ENCODE measurements at regions not wholly inside any gene's neighbourhood (a gene's known extent, or its start where the extent isn't known, plus 50 kb on each side); places are given as distances from the start of the nearest gene placed in this dataset.
"Not testable (repeated sequence)": the region's sequence is repeated elsewhere in the genome, so short reads cannot be mapped to it uniquely, and the experiment has no call there.

GRCh38 chr18:51337406-51337805 is 139.9 kb upstream of the MEX3C start:
- DNase-seq, result no peak

GRCh38 chr18:51339856-51340255 is 142.4 kb upstream of the MEX3C start:
- DNase-seq, result no peak

GRCh38 chr18:51340332-51340731 is 142.9 kb upstream of the MEX3C start:
- DNase-seq, result no peak

- DNase-seq, result no peak
Measured at GRCh38 chr18:51342815-51343214, 145.3 kb upstream of the MEX3C start.

GRCh38 chr18:51345848-51346391 is 148.4 kb upstream of the MEX3C start:
- no peak for DNase-seq

GRCh38 chr18:51346404-51346803 is 148.9 kb upstream of the MEX3C start:
- no peak for DNase-seq

- DNase-seq, result no peak
Measured at GRCh38 chr18:51350081-51350480, 152.6 kb upstream of the MEX3C start.

- no peak for DNase-seq
Measured at GRCh38 chr18:51355841-51356240, 158.4 kb upstream of the MEX3C start.

GRCh38 chr18:51360301-51360700 is 162.8 kb upstream of the MEX3C start:
- not testable (repeated sequence) for DNase-seq

- no peak for DNase-seq
Measured at GRCh38 chr18:51361130-51361860, 163.8 kb upstream of the MEX3C start.

GRCh38 chr18:51363384-51363783 is 165.9 kb upstream of the MEX3C start:
- DNase-seq, result no peak

- DNase-seq, result no peak
Measured at GRCh38 chr18:51370996-51371395, 173.5 kb upstream of the MEX3C start.

GRCh38 chr18:51371929-51372328 is 174.4 kb upstream of the MEX3C start:
- no peak for DNase-seq

- DNase-seq, result no peak
Measured at GRCh38 chr18:51382081-51382480, 184.6 kb upstream of the MEX3C start.

GRCh38 chr18:51383116-51383515 is 185.6 kb upstream of the MEX3C start:
- DNase-seq, result no peak

GRCh38 chr18:51383711-51384110 is 186.2 kb upstream of the MEX3C start:
- no peak for DNase-seq

GRCh38 chr18:51385270-51385669 is 187.8 kb upstream of the MEX3C start:
- DNase-seq, result no peak

GRCh38 chr18:51390702-51391101 is 193.2 kb upstream of the MEX3C start:
- no peak for DNase-seq

- no peak for DNase-seq
Measured at GRCh38 chr18:51391215-51391614, 193.7 kb upstream of the MEX3C start.

GRCh38 chr18:51391731-51392130 is 194.2 kb upstream of the MEX3C start:
- no peak for DNase-seq

GRCh38 chr18:51397347-51397962 is 200.0 kb upstream of the MEX3C start:
- DNase-seq, result no peak

GRCh38 chr18:51398104-51398503 is 200.6 kb upstream of the MEX3C start:
- no peak for DNase-seq

- no peak for DNase-seq
Measured at GRCh38 chr18:51399491-51400122, 202.1 kb upstream of the MEX3C start.

- DNase-seq, result no peak
Measured at GRCh38 chr18:51400721-51401120, 203.2 kb upstream of the MEX3C start.

Data from stimulated activated CD4-positive, alpha-beta T cell treated with anti-CD3 and anti-CD28 coated beads, Interleukin-4, amount 100 ng/mL, for 4 hours (primary cell).